ENCODE measurements at regions not wholly inside any gene's neighbourhood (a gene's known extent, or its start where the extent isn't known, plus 50 kb on each side); places are given as distances from the start of the nearest gene placed in this dataset.

DNA sequence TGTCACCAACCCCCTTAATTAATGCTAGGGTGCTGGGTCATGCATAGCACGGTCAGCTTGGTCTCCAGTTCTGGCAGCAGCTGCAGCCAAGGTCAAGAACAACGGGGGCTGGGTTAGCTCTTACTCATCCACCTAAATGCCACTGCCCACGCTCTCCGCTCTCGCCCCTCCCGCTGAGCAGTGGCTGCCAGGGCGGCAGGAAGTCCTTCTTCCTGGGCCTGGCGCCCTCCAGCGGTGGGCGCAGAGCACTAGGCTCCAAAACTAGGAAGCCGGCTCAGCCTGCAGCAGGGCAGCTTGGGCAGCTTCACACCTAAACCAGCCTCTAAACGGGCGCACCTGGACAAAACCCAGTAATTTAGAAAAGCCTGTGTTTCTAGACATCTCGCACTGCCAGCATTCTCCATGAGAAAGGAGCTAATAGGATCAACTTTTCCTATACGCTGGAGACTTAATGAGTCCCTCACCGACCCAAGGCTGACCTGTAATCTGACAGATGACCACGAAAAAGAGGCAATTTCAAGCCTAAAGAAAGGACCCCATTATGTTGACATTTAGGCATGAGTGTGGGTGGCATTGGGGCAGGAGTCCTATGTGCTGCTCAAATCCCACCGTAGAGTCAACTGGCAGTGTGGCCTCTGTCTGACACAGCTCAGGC lies 78.4 kb upstream of the LRRN2 start:
- H3K9me3 ChIP-seq: no peaks in the 10 kb centered on the region
- H3K4me3 ChIP-seq: no peak overlapping the region
- H3K4me1 ChIP-seq: peaks cover 0 to 11% (median 3%) of the 10 kb centered on the region in 4 donors
- H3K36me3 ChIP-seq: no peaks in the 10 kb centered on the region
- H3K27ac ChIP-seq: no peak overlapping the region
- H3K27me3 ChIP-seq: no peaks in the 10 kb centered on the region
- DNase-seq: peak; percentile 50 to 80 (median 76)
- no peak for TF ChIP-seq POLR2A (IDR thresholded peaks at IDR 0.05)
- TF ChIP-seq, protein P1, sequence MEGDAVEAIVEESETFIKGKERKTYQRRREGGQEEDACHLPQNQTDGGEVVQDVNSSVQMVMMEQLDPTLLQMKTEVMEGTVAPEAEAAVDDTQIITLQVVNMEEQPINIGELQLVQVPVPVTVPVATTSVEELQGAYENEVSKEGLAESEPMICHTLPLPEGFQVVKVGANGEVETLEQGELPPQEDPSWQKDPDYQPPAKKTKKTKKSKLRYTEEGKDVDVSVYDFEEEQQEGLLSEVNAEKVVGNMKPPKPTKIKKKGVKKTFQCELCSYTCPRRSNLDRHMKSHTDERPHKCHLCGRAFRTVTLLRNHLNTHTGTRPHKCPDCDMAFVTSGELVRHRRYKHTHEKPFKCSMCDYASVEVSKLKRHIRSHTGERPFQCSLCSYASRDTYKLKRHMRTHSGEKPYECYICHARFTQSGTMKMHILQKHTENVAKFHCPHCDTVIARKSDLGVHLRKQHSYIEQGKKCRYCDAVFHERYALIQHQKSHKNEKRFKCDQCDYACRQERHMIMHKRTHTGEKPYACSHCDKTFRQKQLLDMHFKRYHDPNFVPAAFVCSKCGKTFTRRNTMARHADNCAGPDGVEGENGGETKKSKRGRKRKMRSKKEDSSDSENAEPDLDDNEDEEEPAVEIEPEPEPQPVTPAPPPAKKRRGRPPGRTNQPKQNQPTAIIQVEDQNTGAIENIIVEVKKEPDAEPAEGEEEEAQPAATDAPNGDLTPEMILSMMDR (IDR thresholded peaks at IDR 0.05): peak; percentile 20 to 79 (median 67)

DNA sequence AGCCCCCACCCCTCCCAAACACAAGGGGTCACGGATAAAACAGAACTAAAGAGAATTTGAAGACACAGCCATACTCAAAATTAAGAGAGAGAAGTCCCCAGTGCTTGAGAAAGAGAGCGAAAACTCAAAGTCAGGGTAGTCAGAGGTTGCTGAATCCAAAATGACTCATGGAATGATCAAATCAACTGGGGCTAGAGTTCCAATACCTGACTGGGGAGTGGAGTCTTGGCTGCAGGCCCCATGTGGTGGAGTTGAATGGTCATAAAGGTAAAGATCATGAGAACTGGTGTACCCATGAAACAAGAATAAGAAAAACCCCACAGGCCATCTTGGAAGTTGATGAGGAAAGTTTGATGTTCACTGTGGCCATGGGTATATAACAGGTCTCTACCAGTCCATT lies 84.5 kb upstream of the LRRN2 start:
- Histone ChIP-seq H3K27ac (no peak overlapping the region), H3K4me1 (no peaks in the 10 kb centered on the region), H3K27me3 (no peaks in the 10 kb centered on the region), H3K36me3 (no peaks in the 10 kb centered on the region), H3K9me3 (no peaks in the 10 kb centered on the region), H3K4me3 (no peak overlapping the region)
- TF ChIP-seq, protein P1 (IDR thresholded peaks at IDR 0.05): no peak
- no peak for TF ChIP-seq POLR2A (IDR thresholded peaks at IDR 0.05)
- no peak for DNase-seq

GRCh38 chr1:204771358-204771757 lies 85.8 kb upstream of the LRRN2 start:
- Histone ChIP-seq H3K4me3 (no peak overlapping the region), H3K9me3 (no peaks in the 10 kb centered on the region), H3K36me3 (no peaks in the 10 kb centered on the region), H3K27ac (no peak overlapping the region), H3K4me1 (no peaks in the 10 kb centered on the region), H3K27me3 (no peaks in the 10 kb centered on the region)
- no peak for DNase-seq
- no peak for TF ChIP-seq POLR2A (IDR thresholded peaks at IDR 0.05)
- TF ChIP-seq, protein P1 (IDR thresholded peaks at IDR 0.05): no peak

DNA sequence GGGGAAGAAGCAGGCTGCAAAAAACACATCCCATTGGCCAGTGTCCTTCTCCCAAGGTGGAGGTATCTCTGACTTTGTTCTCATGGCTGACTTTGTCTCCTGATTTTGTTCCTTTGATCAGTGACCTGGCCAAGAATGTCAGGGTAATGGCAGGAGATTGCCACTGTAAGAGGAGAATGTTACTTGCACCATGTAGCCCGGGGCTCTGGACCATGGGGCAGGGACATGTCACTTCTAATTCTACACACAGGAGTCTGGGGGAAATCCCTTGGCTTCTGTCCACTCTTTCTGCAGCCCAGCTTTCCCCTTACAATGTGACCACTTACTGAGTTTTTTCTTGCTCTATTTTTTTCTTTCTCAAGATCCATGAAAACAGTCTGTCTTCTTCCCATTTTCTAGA lies 87.7 kb upstream of the LRRN2 start:
- Histone ChIP-seq H3K4me1 (no peaks in the 10 kb centered on the region), H3K27ac (no peak overlapping the region), H3K27me3 (no peaks in the 10 kb centered on the region), H3K36me3 (no peaks in the 10 kb centered on the region), H3K9me3 (no peaks in the 10 kb centered on the region), H3K4me3 (no peak overlapping the region)
- DNase-seq: no peak
- TF ChIP-seq POLR2A (IDR thresholded peaks at IDR 0.05): no peak
- TF ChIP-seq, protein P1 (IDR thresholded peaks at IDR 0.05): no peak

DNA sequence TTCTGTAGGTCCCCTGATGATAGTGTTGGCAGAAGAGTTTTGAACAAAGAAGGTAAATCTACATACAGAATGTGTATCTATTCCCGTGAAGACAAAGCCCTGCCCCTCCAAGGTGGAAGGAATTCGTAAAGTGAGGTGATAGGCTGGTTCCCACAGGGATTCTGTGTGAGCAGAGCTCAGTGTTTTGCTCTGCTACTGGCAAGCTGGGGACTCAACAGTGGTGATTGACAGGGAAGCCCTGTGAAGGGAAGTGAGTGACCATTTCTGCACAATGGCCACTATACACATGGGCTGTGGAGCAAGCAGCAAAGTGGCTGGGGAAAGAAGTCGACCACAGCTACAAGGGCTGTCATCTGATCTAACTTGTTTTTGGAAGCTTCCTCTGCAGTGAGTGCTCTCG lies 90.0 kb upstream of the LRRN2 start:
- TF ChIP-seq, protein P1 (IDR thresholded peaks at IDR 0.05): no peak
- no peak for TF ChIP-seq POLR2A (IDR thresholded peaks at IDR 0.05)
- Histone ChIP-seq H3K4me3 (no peak overlapping the region), H3K27ac (no peak overlapping the region), H3K36me3 (no peaks in the 10 kb centered on the region), H3K4me1 (no peaks in the 10 kb centered on the region), H3K9me3 (no peaks in the 10 kb centered on the region), H3K27me3 (no peaks in the 10 kb centered on the region)
- DNase-seq: no peak

DNA sequence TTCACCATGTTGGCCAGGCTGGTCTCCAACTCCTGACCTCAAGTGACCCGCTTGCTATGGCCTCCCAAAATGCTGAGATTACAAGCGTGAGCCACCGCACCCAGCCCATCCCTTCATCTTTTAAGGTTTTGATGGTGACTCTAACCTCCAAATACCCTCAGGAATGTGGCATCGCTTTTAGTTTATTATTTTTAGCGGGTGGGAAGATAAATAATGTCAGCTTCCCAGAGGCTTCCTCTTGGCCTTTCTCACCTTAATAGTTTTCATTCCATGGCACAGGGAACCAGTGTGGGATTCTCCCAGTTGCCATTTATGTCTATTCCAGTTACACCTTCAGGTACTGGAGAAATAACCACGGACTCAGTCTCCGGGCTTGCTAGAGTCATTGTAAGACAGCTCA lies 92.1 kb upstream of the LRRN2 start:
- DNase-seq: no peak
- no peaks in the 10 kb centered on the region for H3K4me1 ChIP-seq
- H3K27ac ChIP-seq: no peak overlapping the region
- no peaks in the 10 kb centered on the region for H3K9me3 ChIP-seq
- TF ChIP-seq POLR2A (IDR thresholded peaks at IDR 0.05): no peak
- TF ChIP-seq, protein P1 (IDR thresholded peaks at IDR 0.05): no peak
- H3K4me3 ChIP-seq: no peak overlapping the region
- H3K36me3 ChIP-seq: no peaks in the 10 kb centered on the region
- no peaks in the 10 kb centered on the region for H3K27me3 ChIP-seq
